ENCODE measurements at regions not wholly inside any gene's neighbourhood (a gene's known extent, or its start where the extent isn't known, plus 50 kb on each side); places are given as distances from the start of the nearest gene placed in this dataset.
"Not testable (repeated sequence)": the region's sequence is repeated elsewhere in the genome, so short reads cannot be mapped to it uniquely, and the experiment has no call there.

DNA sequence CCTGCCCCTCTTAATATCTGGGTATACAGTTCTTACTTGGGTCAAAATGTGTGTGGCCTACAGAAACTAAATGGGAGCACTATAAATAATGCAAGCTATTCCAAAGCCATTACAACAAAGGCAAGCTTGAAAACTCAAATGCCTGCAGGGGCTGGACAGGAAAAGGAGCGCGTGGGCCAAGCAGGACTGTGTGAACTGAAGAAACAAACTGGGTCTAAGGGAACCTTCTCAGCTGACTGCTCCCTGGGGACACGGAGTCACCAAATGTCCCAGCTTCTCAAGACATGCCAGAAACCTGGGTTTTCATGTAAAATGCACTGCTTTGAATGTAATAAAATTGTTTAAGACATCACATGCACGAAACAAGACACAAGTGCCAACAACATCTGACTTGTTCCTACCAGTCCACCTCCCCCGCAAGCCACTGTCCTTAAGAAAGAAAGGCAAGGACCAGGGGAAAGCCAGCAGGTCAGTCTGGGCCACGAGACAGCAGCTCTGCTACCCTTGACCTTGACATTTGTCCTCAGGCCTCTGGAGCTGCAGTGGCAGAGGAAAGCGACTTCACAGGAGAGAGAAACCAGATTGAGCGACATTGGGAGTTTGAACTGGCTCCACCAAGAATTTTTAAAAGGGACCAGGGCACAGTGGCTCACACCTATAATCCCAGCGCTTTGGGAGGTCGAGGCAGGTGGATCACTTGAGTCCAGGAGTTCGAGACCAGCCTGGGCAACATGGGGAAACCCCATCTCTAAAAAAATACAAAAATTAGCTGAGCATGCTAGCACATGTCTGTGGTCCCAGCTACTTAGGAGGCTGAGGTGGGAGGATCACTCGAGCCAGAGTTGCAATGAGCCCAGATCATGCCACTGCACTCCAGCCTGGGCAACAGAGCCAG lies 89.7 kb upstream of the SH3BP4 start:
- Histone ChIP-seq H3K9me3 (ENCODE audit: control insufficient read depth in 1 of 2, low read length in 2 of 2) (no peaks in the 10 kb centered on the region), H3K36me3 (ENCODE audit: control insufficient read depth in 1 of 2, insufficient read depth in 2 of 2, low read length in 2 of 2) (no peaks in the 10 kb centered on the region), H3K4me1 (ENCODE audit: control insufficient read depth in 1 of 2, insufficient read depth in 2 of 2, low read length in 2 of 2) (peaks cover 9 to 17% of the 10 kb centered on the region in 2 donors), H3K27me3 (ENCODE audit: control insufficient read depth in 1 of 2, insufficient read depth in 2 of 2, low read length in 2 of 2) (no peaks in the 10 kb centered on the region), H3K4me3 (ENCODE audit: low read depth in 1 of 2, low read length in 2 of 2) (no peak overlapping the region), H3K27ac (ENCODE audit: low read depth, low read length) (no peak overlapping the region), H3K9ac (ENCODE audit: low read depth in 1 of 2, low read length in 2 of 2) (no peak overlapping the region)

DNA sequence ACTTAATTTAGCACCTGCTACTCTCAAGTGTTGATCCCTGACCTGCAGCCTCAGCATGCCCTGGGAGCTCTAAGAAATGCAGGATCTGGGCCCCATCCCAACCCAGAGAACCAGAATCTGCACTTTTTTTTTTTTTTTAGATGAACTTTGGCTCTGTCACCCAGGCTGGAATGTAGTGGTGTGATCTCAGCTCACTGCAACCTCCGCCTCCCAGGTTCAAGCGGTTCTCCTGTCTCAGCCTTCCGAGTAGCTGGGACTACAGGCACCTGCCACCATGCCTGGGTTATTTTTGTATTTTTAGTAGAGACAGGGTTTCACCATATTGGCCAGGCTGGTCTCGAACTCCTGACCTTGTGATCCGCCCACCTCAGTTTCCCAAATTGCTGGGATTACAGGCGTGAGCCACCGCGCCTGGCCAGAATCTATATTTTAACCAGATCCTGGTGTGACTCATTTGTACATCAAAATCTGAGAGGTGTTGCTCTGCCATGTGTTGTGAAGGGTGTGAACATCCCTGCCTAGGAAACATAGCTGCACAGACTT lies 92.4 kb upstream of the SH3BP4 start:
- not testable (repeated sequence) for H3K4me3 ChIP-seq (ENCODE audit: low read depth in 1 of 2, low read length in 2 of 2); H3K27ac ChIP-seq (ENCODE audit: low read depth, low read length)

DNA sequence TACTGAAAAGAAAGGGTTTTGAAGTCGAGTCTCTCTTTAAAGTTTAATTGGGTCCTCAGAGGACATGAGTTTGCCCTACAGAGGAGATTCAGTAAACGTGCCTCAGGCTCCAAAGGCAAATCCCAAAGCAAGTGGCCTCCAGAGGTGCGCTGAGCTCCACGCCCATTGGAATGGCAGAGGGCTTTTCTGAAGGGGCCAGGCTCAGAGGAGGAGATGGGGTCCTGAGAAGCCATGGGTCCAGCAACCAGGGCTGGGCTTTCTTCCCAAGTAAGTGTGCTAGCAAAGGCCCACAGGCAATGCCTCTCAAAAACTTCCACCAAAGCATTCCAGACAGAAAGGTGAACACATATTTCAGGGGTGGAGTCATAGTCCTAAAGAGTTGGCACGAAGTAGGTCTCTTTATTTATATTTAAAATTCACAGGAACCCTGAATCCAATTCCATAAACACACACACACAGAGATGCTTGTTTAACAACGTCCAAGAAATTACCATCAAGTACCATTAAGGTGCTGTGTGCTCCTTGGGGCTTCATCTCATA lies 93.0 kb upstream of the SH3BP4 start:
- H3K36me3 ChIP-seq (ENCODE audit: control insufficient read depth in 1 of 2, insufficient read depth in 2 of 2, low read length in 2 of 2): no peaks in the 10 kb centered on the region
- H3K4me1 ChIP-seq (ENCODE audit: control insufficient read depth in 1 of 2, insufficient read depth in 2 of 2, low read length in 2 of 2): peaks cover 9 to 11% of the 10 kb centered on the region in 2 donors
- no peaks in the 10 kb centered on the region for H3K27me3 ChIP-seq (ENCODE audit: control insufficient read depth in 1 of 2, insufficient read depth in 2 of 2, low read length in 2 of 2)
- no peak overlapping the region for H3K4me3 ChIP-seq (ENCODE audit: low read depth in 1 of 2, low read length in 2 of 2)
- H3K9ac ChIP-seq (ENCODE audit: low read depth in 1 of 2, low read length in 2 of 2): no peak overlapping the region
- H3K9me3 ChIP-seq (ENCODE audit: control insufficient read depth in 1 of 2, low read length in 2 of 2): peaks cover 5% of the 10 kb centered on the region in 2 donors
- no peak overlapping the region for H3K27ac ChIP-seq (ENCODE audit: low read depth, low read length)

More for the DNA sequence above, 92.4 kb upstream of the SH3BP4 start:
- not testable (repeated sequence) for H3K9ac ChIP-seq (ENCODE audit: low read depth in 1 of 2, low read length in 2 of 2); H3K9me3 ChIP-seq (ENCODE audit: control insufficient read depth in 1 of 2, low read length in 2 of 2); H3K27me3 ChIP-seq (ENCODE audit: control insufficient read depth in 1 of 2, insufficient read depth in 2 of 2, low read length in 2 of 2); H3K36me3 ChIP-seq (ENCODE audit: control insufficient read depth in 1 of 2, insufficient read depth in 2 of 2, low read length in 2 of 2)
- H3K4me1 ChIP-seq (ENCODE audit: control insufficient read depth in 1 of 2, insufficient read depth in 2 of 2, low read length in 2 of 2): peaks cover 9 to 16% of the 10 kb centered on the region in 2 donors

DNA sequence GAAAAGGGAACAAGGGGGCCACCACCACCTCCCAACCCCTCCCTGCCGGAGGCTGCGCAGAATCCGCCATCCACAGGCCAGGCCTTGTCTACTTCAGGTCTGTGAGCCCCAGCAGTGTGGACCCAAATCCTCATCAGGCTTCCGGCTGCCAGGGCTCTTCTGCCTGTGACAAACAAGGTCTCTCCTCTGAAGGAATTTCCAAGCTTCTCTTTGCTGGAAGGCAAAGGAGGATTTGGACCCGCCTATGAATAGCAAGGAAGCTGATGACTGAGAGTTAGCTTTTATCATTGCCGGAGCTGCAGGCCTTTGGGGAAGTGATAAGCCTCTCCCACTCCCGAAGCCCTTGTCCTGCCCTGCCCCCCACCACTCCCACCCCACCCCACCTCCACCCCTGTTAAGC lies 93.7 kb upstream of the SH3BP4 start:
- Histone ChIP-seq H3K9ac (ENCODE audit: low read depth in 1 of 2, low read length in 2 of 2) (no peak overlapping the region), H3K36me3 (ENCODE audit: control insufficient read depth in 1 of 2, insufficient read depth in 2 of 2, low read length in 2 of 2) (no peaks in the 10 kb centered on the region), H3K27ac (ENCODE audit: low read depth, low read length) (no peak overlapping the region), H3K27me3 (ENCODE audit: control insufficient read depth in 1 of 2, insufficient read depth in 2 of 2, low read length in 2 of 2) (no peaks in the 10 kb centered on the region), H3K4me3 (ENCODE audit: low read depth in 1 of 2, low read length in 2 of 2) (no peak overlapping the region), H3K9me3 (ENCODE audit: control insufficient read depth in 1 of 2, low read length in 2 of 2) (peaks cover 5% of the 10 kb centered on the region in 2 donors), H3K4me1 (ENCODE audit: control insufficient read depth in 1 of 2, insufficient read depth in 2 of 2, low read length in 2 of 2) (peaks cover 2 to 4% of the 10 kb centered on the region in 2 donors)

DNA sequence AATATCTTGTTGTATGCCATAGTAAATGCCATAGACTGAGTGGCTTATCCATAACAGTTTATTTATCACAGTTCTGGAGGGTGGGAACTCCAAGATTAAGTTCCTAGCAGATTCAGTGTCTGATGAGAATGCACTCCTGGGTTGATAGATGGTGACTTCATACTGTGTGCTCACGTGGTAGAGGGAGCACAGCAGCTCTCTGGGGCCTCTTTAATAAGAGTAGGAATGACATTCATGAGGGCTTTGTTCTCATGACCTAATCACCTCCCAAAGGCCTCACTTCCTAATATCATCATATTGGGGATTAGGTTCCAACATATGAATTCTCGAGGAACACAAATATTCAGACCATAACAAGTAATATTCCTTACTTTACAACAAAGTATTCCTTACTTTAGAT lies 98.1 kb upstream of the SH3BP4 start:
- Histone ChIP-seq H3K4me3 (ENCODE audit: low read depth in 1 of 2, low read length in 2 of 2) (no peak overlapping the region), H3K9ac (ENCODE audit: low read depth in 1 of 2, low read length in 2 of 2) (no peak overlapping the region)

DNA sequence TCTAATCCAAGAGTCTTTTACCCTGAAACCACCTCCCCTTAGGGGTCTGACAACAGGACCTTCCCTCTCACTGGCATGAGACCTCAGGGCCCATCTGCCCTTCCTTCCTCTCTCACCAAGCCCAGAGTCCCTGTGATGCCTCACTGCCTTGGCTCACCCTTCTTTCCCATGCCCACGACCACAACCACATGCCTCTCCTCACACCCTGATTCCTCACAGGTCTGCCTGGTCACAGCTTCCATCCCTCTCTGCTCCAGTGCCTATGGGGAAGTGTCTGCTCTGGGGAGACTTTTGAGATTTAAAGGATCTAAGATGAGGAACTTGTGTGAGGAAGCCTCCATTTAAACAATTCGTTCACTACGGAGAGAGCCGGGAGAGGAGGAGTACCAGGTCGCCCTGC lies 98.9 kb upstream of the SH3BP4 start:
- no peaks in the 10 kb centered on the region for H3K36me3 ChIP-seq (ENCODE audit: control insufficient read depth in 1 of 2, insufficient read depth in 2 of 2, low read length in 2 of 2)
- H3K9ac ChIP-seq (ENCODE audit: low read depth in 1 of 2, low read length in 2 of 2): no peak overlapping the region
- H3K27ac ChIP-seq (ENCODE audit: low read depth, low read length): no peak overlapping the region
- H3K4me3 ChIP-seq (ENCODE audit: low read depth in 1 of 2, low read length in 2 of 2): no peak overlapping the region
- H3K9me3 ChIP-seq (ENCODE audit: control insufficient read depth in 1 of 2, low read length in 2 of 2): peaks cover 5% of the 10 kb centered on the region in 2 donors
- H3K27me3 ChIP-seq (ENCODE audit: control insufficient read depth in 1 of 2, insufficient read depth in 2 of 2, low read length in 2 of 2): no peaks in the 10 kb centered on the region
- H3K4me1 ChIP-seq (ENCODE audit: control insufficient read depth in 1 of 2, insufficient read depth in 2 of 2, low read length in 2 of 2): no peaks in the 10 kb centered on the region

More for the DNA sequence above, 98.1 kb upstream of the SH3BP4 start:
- H3K27me3 ChIP-seq (ENCODE audit: control insufficient read depth in 1 of 2, insufficient read depth in 2 of 2, low read length in 2 of 2): no peaks in the 10 kb centered on the region
- no peaks in the 10 kb centered on the region for H3K36me3 ChIP-seq (ENCODE audit: control insufficient read depth in 1 of 2, insufficient read depth in 2 of 2, low read length in 2 of 2)
- H3K27ac ChIP-seq (ENCODE audit: low read depth, low read length): no peak overlapping the region
- H3K4me1 ChIP-seq (ENCODE audit: control insufficient read depth in 1 of 2, insufficient read depth in 2 of 2, low read length in 2 of 2): no peaks in the 10 kb centered on the region
- H3K9me3 ChIP-seq (ENCODE audit: control insufficient read depth in 1 of 2, low read length in 2 of 2): peaks cover 5% of the 10 kb centered on the region in 2 donors

DNA sequence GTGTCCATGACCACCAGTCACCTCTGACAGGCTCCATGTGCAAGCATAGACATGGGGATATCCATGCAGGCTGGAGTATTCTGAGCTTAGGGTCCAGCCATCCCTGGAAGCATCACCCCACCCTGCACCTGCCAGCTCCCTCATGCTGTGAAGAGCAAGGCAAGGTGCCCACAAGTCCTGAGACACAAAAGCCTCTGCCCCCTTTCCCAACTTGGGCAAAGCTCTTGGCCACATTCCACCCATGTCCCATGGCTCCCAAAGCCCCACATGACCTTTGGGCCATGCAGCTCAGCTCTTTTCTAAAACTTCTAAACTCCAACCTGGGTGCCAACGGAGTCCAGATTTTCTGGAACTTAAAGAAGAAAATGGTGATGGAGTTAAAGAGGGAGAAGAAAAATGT lies 99.8 kb upstream of the SH3BP4 start:
- Histone ChIP-seq H3K4me1 (ENCODE audit: control insufficient read depth in 1 of 2, insufficient read depth in 2 of 2, low read length in 2 of 2) (no peaks in the 10 kb centered on the region), H3K36me3 (ENCODE audit: control insufficient read depth in 1 of 2, insufficient read depth in 2 of 2, low read length in 2 of 2) (no peaks in the 10 kb centered on the region)

DNA sequence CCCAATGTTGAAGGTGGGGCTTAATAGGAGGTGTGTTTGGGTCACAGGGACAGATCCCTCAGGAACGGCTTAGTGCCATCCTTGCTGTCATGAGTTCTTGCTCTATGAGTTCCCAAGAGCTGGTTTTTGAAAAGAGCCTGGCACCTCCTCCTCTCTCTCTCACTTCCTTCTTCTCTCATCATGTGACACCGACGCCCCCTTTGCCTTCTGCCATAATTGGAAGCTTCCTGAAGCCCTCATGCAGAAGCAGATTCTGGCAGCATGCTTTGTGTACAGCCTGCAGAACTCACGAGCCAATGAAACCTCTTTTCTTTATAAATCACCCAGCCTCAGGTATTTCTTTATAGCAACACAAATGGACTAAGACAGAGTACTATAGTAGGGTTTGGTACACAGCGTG lies 100.4 kb upstream of the SH3BP4 start:
- no peak overlapping the region for H3K9ac ChIP-seq (ENCODE audit: low read depth in 1 of 2, low read length in 2 of 2)
- no peaks in the 10 kb centered on the region for H3K36me3 ChIP-seq (ENCODE audit: control insufficient read depth in 1 of 2, insufficient read depth in 2 of 2, low read length in 2 of 2)
- no peak overlapping the region for H3K4me3 ChIP-seq (ENCODE audit: low read depth in 1 of 2, low read length in 2 of 2)
- no peaks in the 10 kb centered on the region for H3K4me1 ChIP-seq (ENCODE audit: control insufficient read depth in 1 of 2, insufficient read depth in 2 of 2, low read length in 2 of 2)
- H3K9me3 ChIP-seq (ENCODE audit: control insufficient read depth in 1 of 2, low read length in 2 of 2): peaks cover 5% of the 10 kb centered on the region in 2 donors
- H3K27me3 ChIP-seq (ENCODE audit: control insufficient read depth in 1 of 2, insufficient read depth in 2 of 2, low read length in 2 of 2): no peaks in the 10 kb centered on the region
- no peak overlapping the region for H3K27ac ChIP-seq (ENCODE audit: low read depth, low read length)

More for the DNA sequence above, 99.8 kb upstream of the SH3BP4 start:
- peaks cover 5% of the 10 kb centered on the region in 2 donors for H3K9me3 ChIP-seq (ENCODE audit: control insufficient read depth in 1 of 2, low read length in 2 of 2)
- H3K27me3 ChIP-seq (ENCODE audit: control insufficient read depth in 1 of 2, insufficient read depth in 2 of 2, low read length in 2 of 2): no peaks in the 10 kb centered on the region
- no peak overlapping the region for H3K4me3 ChIP-seq (ENCODE audit: low read depth in 1 of 2, low read length in 2 of 2)
- H3K27ac ChIP-seq (ENCODE audit: low read depth, low read length): no peak overlapping the region
- no peak overlapping the region for H3K9ac ChIP-seq (ENCODE audit: low read depth in 1 of 2, low read length in 2 of 2)

DNA sequence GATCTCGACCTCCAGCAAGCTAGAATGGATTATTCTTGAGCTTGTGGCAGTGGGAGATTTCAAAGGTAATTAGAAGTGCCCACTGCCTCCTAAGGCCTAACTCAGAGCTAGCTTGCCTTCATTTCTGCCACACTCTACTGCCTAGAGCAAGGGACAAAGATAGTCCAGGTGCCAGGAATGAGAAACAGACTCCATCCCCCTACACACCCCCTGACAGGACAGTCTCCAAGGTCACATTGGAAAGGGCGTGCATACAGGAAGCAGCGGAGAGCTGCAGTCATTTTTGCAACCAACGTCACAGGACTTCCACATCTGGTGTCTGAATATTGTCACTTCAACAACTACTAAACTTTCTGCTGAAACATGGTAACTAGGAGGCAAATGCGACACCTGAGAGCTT lies 101.0 kb upstream of the SH3BP4 start:
- H3K4me3 ChIP-seq (ENCODE audit: low read depth in 1 of 2, low read length in 2 of 2): no peak overlapping the region
- H3K4me1 ChIP-seq (ENCODE audit: control insufficient read depth in 1 of 2, insufficient read depth in 2 of 2, low read length in 2 of 2): no peaks in the 10 kb centered on the region
- H3K27me3 ChIP-seq (ENCODE audit: control insufficient read depth in 1 of 2, insufficient read depth in 2 of 2, low read length in 2 of 2): no peaks in the 10 kb centered on the region
- H3K9ac ChIP-seq (ENCODE audit: low read depth in 1 of 2, low read length in 2 of 2): no peak overlapping the region
- no peaks in the 10 kb centered on the region for H3K36me3 ChIP-seq (ENCODE audit: control insufficient read depth in 1 of 2, insufficient read depth in 2 of 2, low read length in 2 of 2)
- peaks cover 5% of the 10 kb centered on the region in 2 donors for H3K9me3 ChIP-seq (ENCODE audit: control insufficient read depth in 1 of 2, low read length in 2 of 2)
- no peak overlapping the region for H3K27ac ChIP-seq (ENCODE audit: low read depth, low read length)

DNA sequence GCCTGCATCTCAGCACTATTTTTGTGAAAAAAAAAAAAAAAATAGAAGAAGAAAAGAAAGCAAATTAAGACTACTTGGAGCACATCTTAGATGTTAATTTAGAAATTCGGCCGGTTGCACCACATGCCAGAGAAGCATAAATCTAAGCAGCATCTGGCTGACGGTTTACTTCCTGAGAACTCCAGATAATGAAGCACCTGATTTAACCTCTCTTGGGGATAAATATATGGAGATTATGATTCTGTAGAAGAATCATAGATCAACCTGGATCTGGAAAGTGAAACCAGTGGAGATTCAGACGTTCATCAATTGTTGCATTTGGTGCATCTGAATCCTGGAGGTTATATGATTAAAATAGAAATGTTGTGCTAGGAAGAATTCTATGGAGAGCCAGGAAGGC lies 102.1 kb upstream of the SH3BP4 start:
- no peaks in the 10 kb centered on the region for H3K36me3 ChIP-seq (ENCODE audit: control insufficient read depth in 1 of 2, insufficient read depth in 2 of 2, low read length in 2 of 2)
- H3K4me1 ChIP-seq (ENCODE audit: control insufficient read depth in 1 of 2, insufficient read depth in 2 of 2, low read length in 2 of 2): no peaks in the 10 kb centered on the region
- H3K4me3 ChIP-seq (ENCODE audit: low read depth in 1 of 2, low read length in 2 of 2): no peak overlapping the region
- H3K9ac ChIP-seq (ENCODE audit: low read depth in 1 of 2, low read length in 2 of 2): no peak overlapping the region
- H3K9me3 ChIP-seq (ENCODE audit: control insufficient read depth in 1 of 2, low read length in 2 of 2): no peaks in the 10 kb centered on the region
- no peak overlapping the region for H3K27ac ChIP-seq (ENCODE audit: low read depth, low read length)
- no peaks in the 10 kb centered on the region for H3K27me3 ChIP-seq (ENCODE audit: control insufficient read depth in 1 of 2, insufficient read depth in 2 of 2, low read length in 2 of 2)
